ENCODE measurements at regions not wholly inside any gene's neighbourhood (a gene's known extent, or its start where the extent isn't known, plus 50 kb on each side); places are given as distances from the start of the nearest gene placed in this dataset.
"Not testable (repeated sequence)": the region's sequence is repeated elsewhere in the genome, so short reads cannot be mapped to it uniquely, and the experiment has no call there.

- no peak for DNase-seq
Measured at GRCh38 chr3:26280517-26280916, 342.1 kb upstream of the LRRC3B start.

GRCh38 chr3:26281284-26281985, 341.1 kb upstream of the LRRC3B start:
- no peak for DNase-seq

GRCh38 chr3:26284503-26284902, 338.1 kb upstream of the LRRC3B start:
- not testable (repeated sequence) for DNase-seq

GRCh38 chr3:26291840-26292239, 330.7 kb upstream of the LRRC3B start:
- no peak for DNase-seq

GRCh38 chr3:26292780-26293179, 329.8 kb upstream of the LRRC3B start:
- no peak for DNase-seq

GRCh38 chr3:26293329-26293844, 329.2 kb upstream of the LRRC3B start:
- no peak for DNase-seq

GRCh38 chr3:26307192-26307591, 315.4 kb upstream of the LRRC3B start:
- no peak for DNase-seq

GRCh38 chr3:26307787-26308186, 314.8 kb upstream of the LRRC3B start:
- peak; percentile 28 for DNase-seq

- DNase-seq, result no peak
Measured at GRCh38 chr3:26308454-26308853, 314.1 kb upstream of the LRRC3B start.

- not testable (repeated sequence) for DNase-seq
Measured at GRCh38 chr3:26309536-26309935, 313.0 kb upstream of the LRRC3B start.

- DNase-seq, result no peak
Measured at GRCh38 chr3:26312816-26313215, 309.8 kb upstream of the LRRC3B start.

GRCh38 chr3:26316472-26316871, 306.1 kb upstream of the LRRC3B start:
- no peak for DNase-seq

- DNase-seq, result not testable (repeated sequence)
Measured at GRCh38 chr3:26323741-26324140, 298.8 kb upstream of the LRRC3B start.

- DNase-seq, result no peak
Measured at GRCh38 chr3:26340001-26340400, 282.6 kb upstream of the LRRC3B start.

- no peak for DNase-seq
Measured at GRCh38 chr3:26343647-26344046, 278.9 kb upstream of the LRRC3B start.

- no peak for DNase-seq
Measured at GRCh38 chr3:26345613-26346012, 277.0 kb upstream of the LRRC3B start.

GRCh38 chr3:26346497-26346896, 276.1 kb upstream of the LRRC3B start:
- no peak for DNase-seq

- no peak for DNase-seq
Measured at GRCh38 chr3:26347150-26347549, 275.4 kb upstream of the LRRC3B start.

- DNase-seq, result no peak
Measured at GRCh38 chr3:26350853-26351252, 271.7 kb upstream of the LRRC3B start.

- no peak for DNase-seq
Measured at GRCh38 chr3:26353097-26353496, 269.5 kb upstream of the LRRC3B start.

- peak; percentile 3 for DNase-seq
Measured at GRCh38 chr3:26358405-26358804, 264.2 kb upstream of the LRRC3B start.

- no peak for DNase-seq
Measured at GRCh38 chr3:26365706-26366105, 256.9 kb upstream of the LRRC3B start.

- DNase-seq, result no peak
Measured at GRCh38 chr3:26368312-26368711, 254.3 kb upstream of the LRRC3B start.

GRCh38 chr3:26369133-26369532, 253.4 kb upstream of the LRRC3B start:
- DNase-seq, result no peak

Data from tongue (tissue), 1 donor.